ENCODE measurements at regions not wholly inside any gene's neighbourhood (a gene's known extent, or its start where the extent isn't known, plus 50 kb on each side); places are given as distances from the start of the nearest gene placed in this dataset.

GRCh38 chr6:170150590-170150945 is 140.3 kb downstream of the DLL1 start:
- Histone ChIP-seq H3K4me2 (ENCODE audit: insufficient read depth, low read length, poor library complexity, severe bottlenecking) (no peak overlapping the region), H3K27ac (replicated peaks; ENCODE audit: low read length) (no peak overlapping the region), H3K23ac (ENCODE audit: low read depth, low read length, poor library complexity) (no peak overlapping the region), H4K91ac (ENCODE audit: low read depth, low read length, poor library complexity) (no peak overlapping the region), H3K18ac (ENCODE audit: low read length) (peak overlapping the region; percentile 5), H3K27me3 (ENCODE audit: control insufficient read depth in 3 of 3, insufficient read depth in 3 of 3, low read depth in 1 of 3, low read length in 3 of 3) (peaks cover 0 to 24% (median 4%) of the 10 kb centered on the region in 3 experiments), H2AFZ (ENCODE audit: low read length) (no peak overlapping the region), H3K9ac (ENCODE audit: low read depth, low read length, poor library complexity) (no peak overlapping the region), H2BK5ac (ENCODE audit: low read length) (peak overlapping the region; percentile 45), H3K36me3 (replicated peaks in 1 of 2; ENCODE audit: control insufficient read depth in 2 of 2, insufficient read depth in 2 of 2, low read length in 2 of 2) (no peaks in the 10 kb centered on the region), H2BK12ac (ENCODE audit: low read length) (no peak overlapping the region), H3K14ac (ENCODE audit: low read length) (no peak overlapping the region), H3K79me1 (ENCODE audit: low read depth, low read length) (no peaks in the 10 kb centered on the region), H2BK15ac (ENCODE audit: low read length) (peak overlapping the region; percentile 98), H2AK5ac (ENCODE audit: low read depth, low read length) (peak overlapping the region; percentile 91), H3K4me3 (ENCODE audit: low read length in 2 of 2) (no peak overlapping the region), H3K9me3 (replicated peaks in 1 of 2; ENCODE audit: control insufficient read depth in 2 of 2, insufficient read depth in 1 of 2, low read depth in 1 of 2, low read length in 2 of 2) (no peaks in the 10 kb centered on the region), H3K4me1 (ENCODE audit: control insufficient read depth in 2 of 2, insufficient read depth in 1 of 2, low read depth in 1 of 2, low read length in 2 of 2) (peaks cover 16 to 43% of the 10 kb centered on the region in 2 donors), H2BK120ac (ENCODE audit: low read depth, low read length) (no peak overlapping the region), H3K4ac (ENCODE audit: low read length) (no peak overlapping the region), H4K8ac (ENCODE audit: low read depth, low read length) (no peak overlapping the region)
- no CpG with 5 or more reads among the region's 7 CpGs for WGBS, 2 donors (ENCODE audit: extremely low coverage in 2 of 2, insufficient read length in 2 of 2, insufficient replicate concordance in 1 of 2)
- DNase-seq (ENCODE audit: low spot score): no peak

- Histone ChIP-seq H2BK5ac (ENCODE audit: low read length) (peak overlapping the region; percentile 45), H3K9ac (ENCODE audit: low read depth, low read length, poor library complexity) (no peak overlapping the region), H3K27ac (replicated peaks; ENCODE audit: low read length) (no peak overlapping the region), H2AFZ (ENCODE audit: low read length) (no peak overlapping the region), H3K4me3 (ENCODE audit: low read length in 2 of 2) (no peak overlapping the region), H2BK120ac (ENCODE audit: low read depth, low read length) (no peak overlapping the region), H3K27me3 (ENCODE audit: control insufficient read depth in 3 of 3, insufficient read depth in 3 of 3, low read depth in 1 of 3, low read length in 3 of 3) (peaks cover 0 to 24% (median 4%) of the 10 kb centered on the region in 3 experiments), H3K79me1 (ENCODE audit: low read depth, low read length) (no peaks in the 10 kb centered on the region), H3K4me2 (ENCODE audit: insufficient read depth, low read length, poor library complexity, severe bottlenecking) (no peak overlapping the region), H2AK5ac (ENCODE audit: low read depth, low read length) (peak overlapping the region; percentile 91), H3K36me3 (replicated peaks in 1 of 2; ENCODE audit: control insufficient read depth in 2 of 2, insufficient read depth in 2 of 2, low read length in 2 of 2) (no peaks in the 10 kb centered on the region), H4K91ac (ENCODE audit: low read depth, low read length, poor library complexity) (no peak overlapping the region), H3K4me1 (ENCODE audit: control insufficient read depth in 2 of 2, insufficient read depth in 1 of 2, low read depth in 1 of 2, low read length in 2 of 2) (peaks cover 16 to 43% of the 10 kb centered on the region in 2 donors), H2BK15ac (ENCODE audit: low read length) (peak overlapping the region; percentile 98), H3K23ac (ENCODE audit: low read depth, low read length, poor library complexity) (no peak overlapping the region), H3K18ac (ENCODE audit: low read length) (peak overlapping the region; percentile 89), H3K9me3 (replicated peaks in 1 of 2; ENCODE audit: control insufficient read depth in 2 of 2, insufficient read depth in 1 of 2, low read depth in 1 of 2, low read length in 2 of 2) (no peaks in the 10 kb centered on the region), H3K4ac (ENCODE audit: low read length) (no peak overlapping the region), H4K8ac (ENCODE audit: low read depth, low read length) (no peak overlapping the region), H3K14ac (ENCODE audit: low read length) (no peak overlapping the region), H2BK12ac (ENCODE audit: low read length) (peak overlapping the region; percentile 79)
- no peak for DNase-seq (ENCODE audit: low spot score)
- WGBS, 2 donors (ENCODE audit: extremely low coverage in 2 of 2, insufficient read length in 2 of 2, insufficient replicate concordance in 1 of 2): no CpG with 5 or more reads among the region's 9 CpGs
Observed at GRCh38 chr6:170149681-170150589, 140.9 kb downstream of the DLL1 start.

- WGBS, 2 donors (ENCODE audit: extremely low coverage in 2 of 2, insufficient read length in 2 of 2, insufficient replicate concordance in 1 of 2): no CpG with 5 or more reads among the region's 17 CpGs
- H3K79me1 ChIP-seq (ENCODE audit: low read depth, low read length): no peaks in the 10 kb centered on the region
- no peak overlapping the region for H2BK15ac ChIP-seq (ENCODE audit: low read length)
- H4K91ac ChIP-seq (ENCODE audit: low read depth, low read length, poor library complexity): no peak overlapping the region
- H2BK120ac ChIP-seq (ENCODE audit: low read depth, low read length): no peak overlapping the region
- H3K14ac ChIP-seq (ENCODE audit: low read length): no peak overlapping the region
- H3K4me2 ChIP-seq (ENCODE audit: insufficient read depth, low read length, poor library complexity, severe bottlenecking): no peak overlapping the region
- no peak overlapping the region for H2BK5ac ChIP-seq (ENCODE audit: low read length)
- no peak overlapping the region for H3K9ac ChIP-seq (ENCODE audit: low read depth, low read length, poor library complexity)
- no peak for DNase-seq (ENCODE audit: low spot score)
- peak overlapping the region; percentile 82 for H3K18ac ChIP-seq (ENCODE audit: low read length)
- H2AFZ ChIP-seq (ENCODE audit: low read length): no peak overlapping the region
- H3K9me3 ChIP-seq (replicated peaks in 1 of 2; ENCODE audit: control insufficient read depth in 2 of 2, insufficient read depth in 1 of 2, low read depth in 1 of 2, low read length in 2 of 2): peaks cover 1 to 2% of the 10 kb centered on the region in 2 donors
- H2BK12ac ChIP-seq (ENCODE audit: low read length): no peak overlapping the region
- H3K4me1 ChIP-seq (ENCODE audit: control insufficient read depth in 2 of 2, insufficient read depth in 1 of 2, low read depth in 1 of 2, low read length in 2 of 2): peaks cover 16 to 43% of the 10 kb centered on the region in 2 donors
- H3K27ac ChIP-seq (replicated peaks; ENCODE audit: low read length): no peak overlapping the region
- no peak overlapping the region for H3K23ac ChIP-seq (ENCODE audit: low read depth, low read length, poor library complexity)
- H3K36me3 ChIP-seq (replicated peaks in 1 of 2; ENCODE audit: control insufficient read depth in 2 of 2, insufficient read depth in 2 of 2, low read length in 2 of 2): no peaks in the 10 kb centered on the region
- H3K4ac ChIP-seq (ENCODE audit: low read length): no peak overlapping the region
- no peak overlapping the region for H3K4me3 ChIP-seq (ENCODE audit: low read length in 2 of 2)
- H4K8ac ChIP-seq (ENCODE audit: low read depth, low read length): no peak overlapping the region
- peak overlapping the region; percentile 30 for H2AK5ac ChIP-seq (ENCODE audit: low read depth, low read length)
- H3K27me3 ChIP-seq (ENCODE audit: control insufficient read depth in 3 of 3, insufficient read depth in 3 of 3, low read depth in 1 of 3, low read length in 3 of 3): peaks cover 0 to 24% (median 4%) of the 10 kb centered on the region in 3 experiments
Observed at GRCh38 chr6:170148709-170149470, 142.0 kb downstream of the DLL1 start.
